Neural cell (in vitro differentiated cells): ENCODE measurements at regions not wholly inside any gene's neighbourhood (a gene's known extent, or its start where the extent isn't known, plus 50 kb on each side); places are given as distances from the start of the nearest gene placed in this dataset.

Experiments used
- H2AFZ ChIP-seq: fragments of 200-600, 300-800 bp; sonication (generic), shearing (Covaris generic); 2 replicates; pipeline ENCODE4 v1.6.0; 2014; ENCODE audit warnings: low read depth, mild to moderate bottlenecking, antibody characterized with exemption, low read length, moderate library complexity
- H3F3A ChIP-seq: fragments of 200-600 bp; shearing (Covaris generic); 2 replicates; pipeline ENCODE4 v1.6.1; 2016; ENCODE audit warnings: mild to moderate bottlenecking, moderate library complexity, mixed read lengths, antibody characterized with exemption, low read length; ENCODE audit not compliant: insufficient read depth, poor library complexity, severe bottlenecking
- H3K27ac ChIP-seq: fragments of 200-600, 300-800 bp; sonication (generic), shearing (Covaris generic); 2 replicates; pipeline ENCODE4 v1.5.1; 2014; ENCODE audit warnings: mild to moderate bottlenecking, low read length, moderate library complexity
- H3K27me3 ChIP-seq: fragments of 300-800, 200-600 bp; sonication (generic), shearing (Covaris generic); 2 replicates; pipeline ENCODE4 v1.6.0; 2014; ENCODE audit warnings: mild to moderate bottlenecking, low read depth, low read length, moderate library complexity; ENCODE audit not compliant: insufficient read depth
- H3K36me3 ChIP-seq: fragments of 300-800, 200-600 bp; sonication (generic), shearing (Covaris generic); 2 replicates; pipeline ENCODE4 v1.5.1; 2014; ENCODE audit warnings: mild to moderate bottlenecking, antibody characterized with exemption, low read length, moderate library complexity; ENCODE audit not compliant: insufficient read depth
- H3K4me2 ChIP-seq: fragments of 300-800, 200-600 bp; sonication (generic), shearing (Covaris generic); 2 replicates; pipeline ENCODE4 v1.6.0; 2014; ENCODE audit warnings: mild to moderate bottlenecking, low read length
- H3K4me3 ChIP-seq: fragments of 300-800, 200-600 bp; sonication (generic), shearing (Covaris generic); 2 replicates; pipeline ENCODE4 v1.5.1; 2014; ENCODE audit warnings: mild to moderate bottlenecking, low read length, moderate library complexity
- H3K79me2 ChIP-seq: fragments of 200-600 bp; shearing (Covaris generic); replicated peaks from 2 replicates; pipeline ENCODE4 v1.6.0; 2014; ENCODE audit warnings: mild to moderate bottlenecking, low read length, moderate library complexity; ENCODE audit not compliant: insufficient read depth
- H3K9ac ChIP-seq: fragments of 300-800, 200-600 bp; sonication (generic), shearing (Covaris generic); 2 replicates; pipeline ENCODE4 v1.6.1; 2016; ENCODE audit warnings: mild to moderate bottlenecking, low read length, mixed read lengths
- H3K9me2 ChIP-seq: fragments of 200-600 bp; shearing (Covaris generic); 2 replicates; pipeline ENCODE4 v1.6.1; 2016; ENCODE audit warnings: mild to moderate bottlenecking, low read length, mixed read lengths; ENCODE audit not compliant: insufficient read depth
- H3K9me3 ChIP-seq: fragments of 200-600, 300-800 bp; sonication (generic), shearing (Covaris generic); 2 replicates; pipeline ENCODE4 v1.6.1; 2016; ENCODE audit warnings: mild to moderate bottlenecking, mixed run types, low read length, moderate library complexity, mixed read lengths
- H4K20me1 ChIP-seq: fragments of 200-600 bp; shearing (Covaris generic); 2 replicates; pipeline ENCODE4 v1.6.1; 2016; ENCODE audit warnings: mild to moderate bottlenecking, mixed run types; ENCODE audit not compliant: insufficient read depth
- EP300 ChIP-seq: fragments of 450-650 bp; conservative IDR thresholded peaks from 2 replicates; pipeline ENCODE4 v1.6.1; 2014; ENCODE audit warnings: antibody characterized with exemption, mild to moderate bottlenecking, moderate library complexity; ENCODE audit not compliant: poor library complexity, severe bottlenecking
- EZH2 ChIP-seq: fragments of 200-600, 300-800 bp; shearing (Covaris generic), sonication (generic); IDR thresholded peaks from 2 replicates; pipeline ENCODE4 v1.6.1; 2014; ENCODE audit warnings: antibody characterized with exemption, low read length, borderline replicate concordance, mild to moderate bottlenecking; ENCODE audit not compliant: insufficient read depth, poor library complexity, severe bottlenecking
- MXI1 ChIP-seq: fragments of 450-650 bp; conservative IDR thresholded peaks from 2 replicates; pipeline ENCODE4 v1.6.1; 2014; ENCODE audit warnings: antibody characterized with exemption, mild to moderate bottlenecking; ENCODE audit not compliant: poor library complexity, severe bottlenecking
- POLR2AphosphoS5 ChIP-seq: IDR thresholded peaks from 2 replicates; pipeline ENCODE4 v1.6.1; 2012
- RAD21 ChIP-seq: fragments of 450-650 bp; conservative IDR thresholded peaks from 2 replicates; pipeline ENCODE4 v1.6.1; 2014; ENCODE audit warnings: antibody characterized with exemption, mild to moderate bottlenecking, moderate library complexity
- SMC3 ChIP-seq: fragments of 450-650 bp; conservative IDR thresholded peaks from 2 replicates; pipeline ENCODE4 v1.6.1; 2014; ENCODE audit warnings: antibody characterized with exemption, mild to moderate bottlenecking, moderate library complexity; ENCODE audit not compliant: poor library complexity
- TAF1 ChIP-seq: IDR thresholded peaks from 2 replicates; pipeline ENCODE4 v1.6.1; 2012; ENCODE audit warnings: low read depth
- TF ChIP-seq, protein P1 (sequence below): IDR thresholded peaks from 2 replicates; pipeline ENCODE4 v1.6.1; 2012; ENCODE audit warnings: borderline replicate concordance
- TF ChIP-seq, protein P2 (sequence below): fragments of 450-650 bp; IDR thresholded peaks from 2 replicates; pipeline ENCODE4 v1.5.1; 2014; ENCODE audit warnings: antibody characterized with exemption, mild to moderate bottlenecking, moderate library complexity; ENCODE audit not compliant: poor library complexity, severe bottlenecking

DNA sequence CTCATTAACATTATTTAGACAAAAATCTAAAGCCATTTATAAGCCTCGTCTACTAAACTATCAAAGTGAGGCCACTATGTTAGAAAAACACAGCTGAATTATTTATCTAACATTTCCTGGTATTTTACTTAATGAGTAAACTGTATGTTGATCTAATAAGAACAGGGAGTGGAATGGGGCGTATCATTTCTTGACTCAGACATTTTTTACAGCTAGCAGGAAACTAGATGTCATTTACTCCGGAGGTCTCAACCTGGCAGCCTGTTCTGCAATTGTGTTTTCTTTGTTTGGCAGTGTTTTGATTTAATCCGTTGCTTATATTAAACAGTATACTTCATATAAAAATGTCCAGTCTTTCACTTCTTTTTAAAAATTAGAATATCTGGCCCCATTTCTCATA lies 79.1 kb upstream of the ABI3BP start:
- Histone ChIP-seq H3K79me2 (no peaks in the 10 kb centered on the region), H3K36me3 (no peaks in the 10 kb centered on the region), H2AFZ (no peak overlapping the region), H3K4me2 (no peak overlapping the region), H3K9ac (no peak overlapping the region), H3F3A (no peaks in the 10 kb centered on the region), H3K27me3 (no peaks in the 10 kb centered on the region), H3K4me3 (no peak overlapping the region), H3K27ac (no peak overlapping the region), H3K9me3 (no peaks in the 10 kb centered on the region), H3K9me2 (no peaks in the 10 kb centered on the region), H4K20me1 (no peaks in the 10 kb centered on the region)
- TF ChIP-seq, protein P1, sequence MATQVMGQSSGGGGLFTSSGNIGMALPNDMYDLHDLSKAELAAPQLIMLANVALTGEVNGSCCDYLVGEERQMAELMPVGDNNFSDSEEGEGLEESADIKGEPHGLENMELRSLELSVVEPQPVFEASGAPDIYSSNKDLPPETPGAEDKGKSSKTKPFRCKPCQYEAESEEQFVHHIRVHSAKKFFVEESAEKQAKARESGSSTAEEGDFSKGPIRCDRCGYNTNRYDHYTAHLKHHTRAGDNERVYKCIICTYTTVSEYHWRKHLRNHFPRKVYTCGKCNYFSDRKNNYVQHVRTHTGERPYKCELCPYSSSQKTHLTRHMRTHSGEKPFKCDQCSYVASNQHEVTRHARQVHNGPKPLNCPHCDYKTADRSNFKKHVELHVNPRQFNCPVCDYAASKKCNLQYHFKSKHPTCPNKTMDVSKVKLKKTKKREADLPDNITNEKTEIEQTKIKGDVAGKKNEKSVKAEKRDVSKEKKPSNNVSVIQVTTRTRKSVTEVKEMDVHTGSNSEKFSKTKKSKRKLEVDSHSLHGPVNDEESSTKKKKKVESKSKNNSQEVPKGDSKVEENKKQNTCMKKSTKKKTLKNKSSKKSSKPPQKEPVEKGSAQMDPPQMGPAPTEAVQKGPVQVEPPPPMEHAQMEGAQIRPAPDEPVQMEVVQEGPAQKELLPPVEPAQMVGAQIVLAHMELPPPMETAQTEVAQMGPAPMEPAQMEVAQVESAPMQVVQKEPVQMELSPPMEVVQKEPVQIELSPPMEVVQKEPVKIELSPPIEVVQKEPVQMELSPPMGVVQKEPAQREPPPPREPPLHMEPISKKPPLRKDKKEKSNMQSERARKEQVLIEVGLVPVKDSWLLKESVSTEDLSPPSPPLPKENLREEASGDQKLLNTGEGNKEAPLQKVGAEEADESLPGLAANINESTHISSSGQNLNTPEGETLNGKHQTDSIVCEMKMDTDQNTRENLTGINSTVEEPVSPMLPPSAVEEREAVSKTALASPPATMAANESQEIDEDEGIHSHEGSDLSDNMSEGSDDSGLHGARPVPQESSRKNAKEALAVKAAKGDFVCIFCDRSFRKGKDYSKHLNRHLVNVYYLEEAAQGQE: no peak
- TF ChIP-seq POLR2AphosphoS5: no peak
- no peak for TF ChIP-seq EZH2
- no peak for TF ChIP-seq TAF1
- TF ChIP-seq RAD21: no peak
- no peak for TF ChIP-seq SMC3
- TF ChIP-seq EP300: no peak
- TF ChIP-seq, protein P2, sequence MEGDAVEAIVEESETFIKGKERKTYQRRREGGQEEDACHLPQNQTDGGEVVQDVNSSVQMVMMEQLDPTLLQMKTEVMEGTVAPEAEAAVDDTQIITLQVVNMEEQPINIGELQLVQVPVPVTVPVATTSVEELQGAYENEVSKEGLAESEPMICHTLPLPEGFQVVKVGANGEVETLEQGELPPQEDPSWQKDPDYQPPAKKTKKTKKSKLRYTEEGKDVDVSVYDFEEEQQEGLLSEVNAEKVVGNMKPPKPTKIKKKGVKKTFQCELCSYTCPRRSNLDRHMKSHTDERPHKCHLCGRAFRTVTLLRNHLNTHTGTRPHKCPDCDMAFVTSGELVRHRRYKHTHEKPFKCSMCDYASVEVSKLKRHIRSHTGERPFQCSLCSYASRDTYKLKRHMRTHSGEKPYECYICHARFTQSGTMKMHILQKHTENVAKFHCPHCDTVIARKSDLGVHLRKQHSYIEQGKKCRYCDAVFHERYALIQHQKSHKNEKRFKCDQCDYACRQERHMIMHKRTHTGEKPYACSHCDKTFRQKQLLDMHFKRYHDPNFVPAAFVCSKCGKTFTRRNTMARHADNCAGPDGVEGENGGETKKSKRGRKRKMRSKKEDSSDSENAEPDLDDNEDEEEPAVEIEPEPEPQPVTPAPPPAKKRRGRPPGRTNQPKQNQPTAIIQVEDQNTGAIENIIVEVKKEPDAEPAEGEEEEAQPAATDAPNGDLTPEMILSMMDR: no peak
- no peak for TF ChIP-seq MXI1

DNA sequence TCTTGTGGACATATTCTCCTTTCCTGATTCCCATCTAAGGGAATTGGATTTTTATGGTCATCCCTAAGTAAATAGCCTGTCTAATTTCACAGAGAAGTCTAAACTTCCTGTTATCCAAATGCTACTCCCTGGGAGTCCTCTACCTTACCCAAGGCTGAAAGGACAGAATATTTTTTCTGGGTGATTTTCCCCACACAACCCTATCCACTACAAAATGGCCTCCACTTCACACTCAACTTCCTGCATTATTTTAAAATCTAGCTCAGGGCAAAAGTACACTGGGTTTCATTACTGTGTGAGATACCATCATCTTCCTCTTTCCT lies 77.5 kb upstream of the ABI3BP start:
- no peak overlapping the region for H3K9ac ChIP-seq
- no peak for TF ChIP-seq EZH2
- no peak for TF ChIP-seq MXI1
- TF ChIP-seq POLR2AphosphoS5: no peak
- no peak for TF ChIP-seq EP300
- TF ChIP-seq, protein P2: no peak
- TF ChIP-seq RAD21: no peak
- no peak for TF ChIP-seq SMC3
- TF ChIP-seq TAF1: no peak
- no peaks in the 10 kb centered on the region for H3K9me3 ChIP-seq
- H3F3A ChIP-seq: no peaks in the 10 kb centered on the region
- no peaks in the 10 kb centered on the region for H4K20me1 ChIP-seq
- no peaks in the 10 kb centered on the region for H3K36me3 ChIP-seq
- no peaks in the 10 kb centered on the region for H3K79me2 ChIP-seq
- H3K4me2 ChIP-seq: no peak overlapping the region
- no peak overlapping the region for H3K4me3 ChIP-seq
- no peak overlapping the region for H3K27ac ChIP-seq
- H2AFZ ChIP-seq: no peak overlapping the region
- no peaks in the 10 kb centered on the region for H3K27me3 ChIP-seq
- no peaks in the 10 kb centered on the region for H3K9me2 ChIP-seq
